CD4-positive, alpha-beta T cell (primary cell): ENCODE measurements at regions not wholly inside any gene's neighbourhood (a gene's known extent, or its start where the extent isn't known, plus 50 kb on each side); places are given as distances from the start of the nearest gene placed in this dataset.

Experiments
- ATAC-seq: fragments of 200-7000 bp; cut with Tn5 transposase; one replicate; pipeline ENCODE4 v1.10.0; 2022; ENCODE audit warnings: mild to moderate bottlenecking; ENCODE audit not compliant: poor library complexity
- CTCF ChIA-PET: fragments of 350-600 bp; sonication (Branson Sonifier 250); formaldehyde crosslinking; loops from one replicate; lab custom pipeline; 2021; ENCODE audit warnings: antibody characterized with exemption, inconsistent platforms; lab: Charles Lee
- POLR2A ChIA-PET: fragments of 350-600 bp; sonication (Branson Sonifier 250); formaldehyde crosslinking; loops from one replicate; lab custom pipeline; 2021; ENCODE audit warnings: antibody characterized with exemption, inconsistent platforms; lab: Charles Lee
- DNase-seq, 14 experiments: peaks; one replicate each; pipeline ENCODE4 v3.0.0-alpha.2; 2013 to 2020; ENCODE audit warnings: mixed read lengths in 2 of 14
- H3K27ac ChIP-seq, 2 donors: one replicate each; pipeline versions ENCODE4 v1.5.1 to v1.7.0; 2013; ENCODE audit warnings: low read length in 2 of 2, low read depth in 1 of 2, mild to moderate bottlenecking in 1 of 2
- H3K27me3 ChIP-seq, 2 experiments: 1 replicate in 1 of 2; 2 replicates in 1 of 2; pipeline versions ENCODE4 v1.6.1 to v1.7.0; 2013; ENCODE audit warnings: low read length in 2 of 2, control low read depth in 1 of 2, mild to moderate bottlenecking in 1 of 2, moderate library complexity in 1 of 2; ENCODE audit not compliant: insufficient read depth in 2 of 2, control insufficient read depth in 1 of 2
- H3K36me3 ChIP-seq: one replicate; pipeline ENCODE4 v1.6.1; 2013; ENCODE audit warnings: low read length, control low read depth; ENCODE audit not compliant: insufficient read depth
- H3K4me1 ChIP-seq: one replicate; pipeline ENCODE4 v1.6.1; 2013; ENCODE audit warnings: low read length, control low read depth; ENCODE audit not compliant: insufficient read depth
- H3K4me3 ChIP-seq: one replicate; pipeline ENCODE4 v1.5.1; 2013; ENCODE audit warnings: mild to moderate bottlenecking, low read length, moderate library complexity
- H3K9me3 ChIP-seq, 2 experiments: 1 replicate in 1 of 2; 2 replicates in 1 of 2; pipeline versions ENCODE4 v1.6.1 to v1.7.0; 2013; ENCODE audit warnings: low read length in 2 of 2, mild to moderate bottlenecking in 2 of 2, control low read depth in 1 of 2, moderate library complexity in 1 of 2; ENCODE audit not compliant: control insufficient read depth in 1 of 2, insufficient read depth in 1 of 2
- H3K27ac Mint-ChIP-seq: one replicate; pipeline ENCODE4 v1.8.0; 2020; ENCODE audit warnings: mixed read lengths
- H3K27me3 Mint-ChIP-seq: one replicate; pipeline ENCODE4 v1.8.0; 2021; ENCODE audit warnings: mixed read lengths
- H3K36me3 Mint-ChIP-seq: one replicate; pipeline ENCODE4 v1.8.0; 2021; ENCODE audit warnings: low read depth, mixed read lengths
- H3K4me1 Mint-ChIP-seq: one replicate; pipeline ENCODE4 v1.8.0; 2021; ENCODE audit warnings: low read depth, mixed read lengths
- H3K4me3 Mint-ChIP-seq: one replicate; pipeline ENCODE4 v1.8.0; 2020; ENCODE audit warnings: mild to moderate bottlenecking, mixed read lengths
- H3K9me3 Mint-ChIP-seq: one replicate; pipeline ENCODE4 v1.8.0; 2020; ENCODE audit warnings: mixed read lengths
- intact Hi-C, 2 experiments: fragments of 100-400 bp; cut with DNase I in 1 of 2; cut with micrococcal nuclease in 1 of 2; formaldehyde crosslinking; loops; one replicate each; pipeline versions ENCODE4 v1.15.1 to v1.9.0; 2023 to 2025; cut with DNase I, micrococcal nuclease
- TF ChIP-seq, protein P1 (sequence below): fragments of 200-600 bp; IDR thresholded peaks from one replicate; pipeline ENCODE4 v1.8.0; 2022; ENCODE audit warnings: antibody characterized with exemption, mild to moderate bottlenecking

DNA sequence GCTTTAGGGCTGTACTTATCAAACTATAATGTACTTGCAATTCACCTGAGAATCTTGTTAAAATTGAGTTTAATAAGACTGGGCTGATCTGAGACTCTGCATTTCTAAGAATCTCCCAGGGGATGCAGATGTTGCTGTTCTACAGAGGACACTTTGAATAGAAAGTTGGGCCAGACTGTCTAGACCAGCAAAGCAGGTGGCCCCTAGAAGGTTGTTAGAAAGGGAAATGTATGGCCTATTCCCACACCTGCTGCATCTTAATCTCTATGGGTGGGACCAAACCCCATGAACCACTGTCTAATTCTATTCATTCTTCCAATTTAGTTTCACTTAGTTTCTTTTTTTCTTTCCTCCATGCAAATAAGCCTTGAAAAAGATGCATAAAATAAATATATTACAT lies 413.2 kb upstream of the TECRL start:
- CTCF ChIA-PET, result no interaction called here
- H3K9me3 Mint-ChIP-seq, result peaks cover 3% of the 10 kb centered on the region
- H3K27me3 ChIP-seq, result no peaks in the 10 kb centered on the region
- no peak overlapping the region for H3K4me3 ChIP-seq
- H3K4me1 Mint-ChIP-seq, result no peaks in the 10 kb centered on the region
- no peaks in the 10 kb centered on the region for H3K27me3 Mint-ChIP-seq
- no peaks in the 10 kb centered on the region for H3K4me1 ChIP-seq
- POLR2A ChIA-PET, result no interaction called here
- TF ChIP-seq, protein P1, sequence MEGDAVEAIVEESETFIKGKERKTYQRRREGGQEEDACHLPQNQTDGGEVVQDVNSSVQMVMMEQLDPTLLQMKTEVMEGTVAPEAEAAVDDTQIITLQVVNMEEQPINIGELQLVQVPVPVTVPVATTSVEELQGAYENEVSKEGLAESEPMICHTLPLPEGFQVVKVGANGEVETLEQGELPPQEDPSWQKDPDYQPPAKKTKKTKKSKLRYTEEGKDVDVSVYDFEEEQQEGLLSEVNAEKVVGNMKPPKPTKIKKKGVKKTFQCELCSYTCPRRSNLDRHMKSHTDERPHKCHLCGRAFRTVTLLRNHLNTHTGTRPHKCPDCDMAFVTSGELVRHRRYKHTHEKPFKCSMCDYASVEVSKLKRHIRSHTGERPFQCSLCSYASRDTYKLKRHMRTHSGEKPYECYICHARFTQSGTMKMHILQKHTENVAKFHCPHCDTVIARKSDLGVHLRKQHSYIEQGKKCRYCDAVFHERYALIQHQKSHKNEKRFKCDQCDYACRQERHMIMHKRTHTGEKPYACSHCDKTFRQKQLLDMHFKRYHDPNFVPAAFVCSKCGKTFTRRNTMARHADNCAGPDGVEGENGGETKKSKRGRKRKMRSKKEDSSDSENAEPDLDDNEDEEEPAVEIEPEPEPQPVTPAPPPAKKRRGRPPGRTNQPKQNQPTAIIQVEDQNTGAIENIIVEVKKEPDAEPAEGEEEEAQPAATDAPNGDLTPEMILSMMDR, result no peak
- no peaks in the 10 kb centered on the region for H3K9me3 ChIP-seq
- no peak overlapping the region for H3K27ac Mint-ChIP-seq
- no peak overlapping the region for H3K27ac ChIP-seq
- no peaks in the 10 kb centered on the region for H3K36me3 Mint-ChIP-seq
- intact Hi-C loops, result no loop called here
- DNase-seq, result no peak
- no peaks in the 10 kb centered on the region for H3K36me3 ChIP-seq
- H3K4me3 Mint-ChIP-seq, result no peak overlapping the region
- ATAC-seq, result no peak

DNA sequence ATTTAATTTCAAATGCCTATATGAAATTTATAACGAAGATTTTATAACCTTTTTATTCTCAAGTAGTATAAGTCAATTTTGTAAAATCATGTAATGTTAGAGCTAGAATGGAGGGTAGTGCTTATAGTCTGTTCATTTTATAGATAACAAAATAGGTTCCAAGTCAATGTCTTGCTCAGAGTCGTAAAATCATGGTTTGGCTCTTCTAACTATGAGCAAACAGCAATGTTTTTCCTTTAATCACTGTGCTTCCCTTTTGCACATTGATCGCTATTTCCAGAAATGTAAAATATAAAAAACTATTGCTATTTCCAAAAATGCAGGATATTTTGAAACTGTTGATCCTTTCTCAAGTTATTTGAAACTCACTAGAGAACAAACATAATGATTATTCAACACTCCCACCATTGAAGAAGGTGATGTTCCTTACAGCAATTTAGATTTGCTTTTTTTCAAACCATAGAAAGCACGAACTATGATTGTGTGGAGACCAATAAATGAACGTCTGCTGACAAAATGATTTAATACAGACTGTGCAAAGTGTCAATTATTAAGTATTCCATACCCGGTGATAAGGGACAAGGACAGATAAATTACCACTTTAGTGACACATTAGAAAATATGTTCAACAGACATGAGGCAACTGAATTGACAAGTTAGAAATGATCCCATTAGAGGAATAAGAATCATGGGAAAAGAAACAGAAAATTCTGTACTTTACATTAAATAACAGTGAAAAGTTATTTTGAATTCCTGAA lies 412.1 kb upstream of the TECRL start:
- Mint-ChIP-seq H3K27me3 (no peaks in the 10 kb centered on the region), H3K4me3 (no peak overlapping the region), H3K9me3 (peaks cover 3% of the 10 kb centered on the region), H3K4me1 (no peaks in the 10 kb centered on the region), H3K27ac (no peak overlapping the region), H3K36me3 (no peaks in the 10 kb centered on the region)
- CTCF ChIA-PET, result no interaction called here
- no peak for DNase-seq
- no peak overlapping the region for H3K4me3 ChIP-seq
- H3K36me3 ChIP-seq, result no peaks in the 10 kb centered on the region
- no peaks in the 10 kb centered on the region for H3K27me3 ChIP-seq
- intact Hi-C loops, result no loop called here
- H3K4me1 ChIP-seq, result no peaks in the 10 kb centered on the region
- TF ChIP-seq, protein P1, result no peak
- POLR2A ChIA-PET, result no interaction called here
- H3K9me3 ChIP-seq, result no peaks in the 10 kb centered on the region
- no peak for ATAC-seq
- no peak overlapping the region for H3K27ac ChIP-seq

DNA sequence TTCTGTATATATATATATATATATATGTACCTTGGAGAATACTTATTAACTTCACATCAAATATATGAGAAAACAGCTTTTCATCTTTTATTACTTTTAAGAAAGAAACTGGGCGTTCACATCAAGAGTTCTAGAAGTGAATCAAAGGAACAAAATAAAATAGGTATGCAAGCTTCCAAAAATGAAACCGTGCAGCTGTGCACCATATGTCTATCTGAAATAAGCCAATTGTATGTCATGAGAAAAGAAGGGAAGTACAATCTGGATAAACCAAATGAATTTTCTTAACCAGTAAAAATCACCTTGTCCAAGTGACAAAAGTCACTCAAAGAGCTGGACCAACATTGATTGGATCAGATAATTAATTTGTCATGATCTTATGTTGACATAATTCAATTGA lies 405.4 kb upstream of the TECRL start:
- Mint-ChIP-seq H3K9me3 (peaks cover under 1% of the 10 kb centered on the region), H3K27me3 (no peaks in the 10 kb centered on the region), H3K27ac (no peak overlapping the region), H3K4me1 (no peaks in the 10 kb centered on the region), H3K4me3 (no peak overlapping the region), H3K36me3 (no peaks in the 10 kb centered on the region)
- CTCF ChIA-PET, result no interaction called here
- no peak for ATAC-seq
- intact Hi-C loops, result no loop called here
- no peak for DNase-seq
- TF ChIP-seq, protein P1, result no peak
- POLR2A ChIA-PET, result no interaction called here
- no peaks in the 10 kb centered on the region for H3K27me3 ChIP-seq
- H3K27ac ChIP-seq, result no peak overlapping the region
- no peaks in the 10 kb centered on the region for H3K36me3 ChIP-seq
- no peaks in the 10 kb centered on the region for H3K9me3 ChIP-seq
- H3K4me1 ChIP-seq, result no peaks in the 10 kb centered on the region
- no peak overlapping the region for H3K4me3 ChIP-seq
